K562 (cell line): ENCODE measurements at regions not wholly inside any gene's neighbourhood (a gene's known extent, or its start where the extent isn't known, plus 50 kb on each side); places are given as distances from the start of the nearest gene placed in this dataset.

Source experiments
- ATAC-seq: fragments of 200-7000 bp; cut with Tn5 transposase; 3 replicates; pipeline ENCODE4 v1.9.1; 2020; ENCODE audit warnings: moderate library complexity
- BruUV-seq: library from RNA; stranded (reverse); fragments of 400-500 nt; replicated peaks from 2 replicates; lab custom pipeline; 2021; lab: Mats Ljungman, UMichigan
- CTCF ChIA-PET: fragments of 300-600 bp; formaldehyde crosslinking; extraction: SDS; loops from one replicate; lab custom pipeline; 2021; ENCODE audit warnings: low intra/inter-chr PET ratio; lab: Yijun Ruan, JAX
- POLR2A ChIA-PET: fragments of 300-600, 350-650 bp; sonication (Branson Sonifier 250); formaldehyde crosslinking; extraction: SDS; loops from one replicate; lab custom pipeline; 2021; ENCODE audit warnings: antibody characterized with exemption, inconsistent platforms; lab: Yijun Ruan, JAX
- DNase-seq, 4 experiments: peaks; one replicate each; pipeline versions ENCODE4 v3.0.0 to v3.0.0-alpha.2; 2011 to 2018; ENCODE audit warnings: low spot score in 3 of 4, mixed read lengths in 3 of 4; ENCODE audit errors: extremely low read depth in 1 of 4
- FAIRE-seq: peaks from 2 replicates; lab custom pipeline; 2011; peaks lifted over from hg19 to GRCh38; lab: Jason Lieb, UNC
- H2AFZ ChIP-seq: 2 replicates; pipeline ENCODE4 v1.6.0; 2011; ENCODE audit warnings: low read depth, low read length, control low read depth, inconsistent platforms
- H3K27ac ChIP-seq: fragments of 200-600 bp; 3 replicates; pipeline ENCODE4 v1.8.0; 2011; ENCODE audit warnings: low read depth, mild to moderate bottlenecking, control low read depth, inconsistent platforms, low read length, moderate library complexity, mixed read lengths; ENCODE audit errors: extremely low read depth
- H3K27me3 ChIP-seq, 2 experiments: fragments of 300-600 bp in 1 of 2; 2 replicates in 1 of 2; 3 replicates in 1 of 2; pipeline versions ENCODE4 v1.6.0 to v1.8.0; 2011; ENCODE audit warnings: inconsistent platforms in 2 of 2, low read length in 2 of 2, mild to moderate bottlenecking in 1 of 2, mixed read lengths in 1 of 2, moderate library complexity in 1 of 2; ENCODE audit not compliant: control insufficient read depth in 2 of 2, insufficient read depth in 2 of 2
- H3K36me3 ChIP-seq: fragments of 300-600 bp; 3 replicates; pipeline ENCODE4 v1.8.0; 2011; ENCODE audit warnings: mild to moderate bottlenecking, low read length, inconsistent platforms; ENCODE audit not compliant: control insufficient read depth, insufficient read depth
- H3K4me1 ChIP-seq, 2 experiments: fragments of 200-600 bp in 1 of 2; replicated peaks in 1 of 2; 2 replicates in 1 of 2; 3 replicates in 1 of 2; pipeline versions ENCODE4 v1.5.1 to v1.8.0; 2011; ENCODE audit warnings: inconsistent platforms in 2 of 2, low read length in 2 of 2, mild to moderate bottlenecking in 1 of 2, mixed read lengths in 1 of 2, moderate library complexity in 1 of 2; ENCODE audit not compliant: control insufficient read depth in 2 of 2, insufficient read depth in 2 of 2
- H3K4me2 ChIP-seq: 2 replicates; pipeline ENCODE4 v1.6.1; 2011; ENCODE audit warnings: low read length, control low read depth, inconsistent platforms, mixed read lengths; ENCODE audit not compliant: insufficient read depth
- H3K4me3 ChIP-seq: fragments of 200-600 bp; sonication (generic), shearing (Covaris generic); 2 replicates; pipeline ENCODE4 v1.5.1; 2016; ENCODE audit warnings: control low read depth, inconsistent platforms
- H3K79me2 ChIP-seq: fragments of 200-600 bp; 3 replicates; pipeline ENCODE4 v1.8.0; 2011; ENCODE audit warnings: low read length, inconsistent platforms; ENCODE audit not compliant: control insufficient read depth, insufficient read depth
- H3K9ac ChIP-seq, 2 experiments: 2 replicates each; pipeline versions ENCODE4 v1.6.0 to v1.6.1; 2011; ENCODE audit warnings: low read depth in 2 of 2, low read length in 2 of 2, control low read depth in 1 of 2, inconsistent platforms in 1 of 2, mild to moderate bottlenecking in 1 of 2, mixed read lengths in 1 of 2; ENCODE audit not compliant: insufficient read depth in 1 of 2
- H3K9me1 ChIP-seq: one replicate; pipeline ENCODE4 v1.6.0; 2011; ENCODE audit warnings: inconsistent platforms, mild to moderate bottlenecking, low read length, moderate library complexity; ENCODE audit not compliant: control insufficient read depth, insufficient read depth
- H3K9me3 ChIP-seq: replicated peaks from 2 replicates; pipeline ENCODE4 v1.5.1; 2011; ENCODE audit warnings: low read depth, low read length, inconsistent platforms; ENCODE audit not compliant: control insufficient read depth, insufficient read depth
- H4K20me1 ChIP-seq: replicated peaks from 2 replicates; pipeline ENCODE4 v1.6.1; 2011; ENCODE audit warnings: low read length, inconsistent platforms, mixed read lengths; ENCODE audit not compliant: control insufficient read depth, insufficient read depth
- ARID1B ChIP-seq: fragments of 450-650 bp; IDR thresholded peaks from 2 replicates; pipeline ENCODE4 v1.6.1; 2016; ENCODE audit warnings: antibody characterized with exemption, mild to moderate bottlenecking, inconsistent platforms
- BRD9 ChIP-seq: fragments of 450-650 bp; IDR thresholded peaks from 2 replicates; pipeline ENCODE4 v1.6.1; 2018; ENCODE audit warnings: low read depth; ENCODE audit not compliant: partially characterized antibody
- CBFA2T3 ChIP-seq: fragments of 450-650 bp; IDR thresholded peaks from 2 replicates; pipeline ENCODE4 v1.6.1; 2017
- CBX1 ChIP-seq: sonication (generic); IDR thresholded peaks from 2 replicates; pipeline ENCODE4 v1.6.1; 2016; ENCODE audit warnings: antibody characterized with exemption, low read depth, mild to moderate bottlenecking
- FOXK2 ChIP-seq, 2 experiments: fragments of 450-650 bp; IDR thresholded peaks in 1 of 2; conservative IDR thresholded peaks in 1 of 2; 2 replicates each; pipeline ENCODE4 v1.6.1; 2016; ENCODE audit warnings: low read depth in 2 of 2, mild to moderate bottlenecking in 1 of 2
- KAT7 ChIP-seq: sonication (generic); formaldehyde crosslinking; IDR thresholded peaks from 2 replicates; pipeline ENCODE4 v1.8.0; 2022; ENCODE audit warnings: missing genetic modification reagents, mild to moderate bottlenecking, borderline replicate concordance
- NUFIP1 ChIP-seq: fragments of 450-650 bp; IDR thresholded peaks from 2 replicates; pipeline ENCODE4 v1.6.1; 2018; ENCODE audit not compliant: partially characterized antibody
- RHOXF2B ChIP-seq: fragments of 250-450 bp; sonication (Bioruptor Pico); conservative IDR thresholded peaks from 2 replicates; pipeline ENCODE4 v1.5.1; 2021
- SP2 ChIP-seq: IDR thresholded peaks from 2 replicates; pipeline ENCODE4 v1.6.1; 2011; ENCODE audit warnings: mild to moderate bottlenecking, low read depth, low read length, moderate library complexity; ENCODE audit not compliant: poor library complexity, severe bottlenecking; ENCODE audit errors: extremely low read depth
- XRCC3 ChIP-seq: fragments of 450-650 bp; IDR thresholded peaks from 2 replicates; pipeline ENCODE4 v1.6.1; 2017; ENCODE audit warnings: mild to moderate bottlenecking, moderate library complexity
- ZNF354B ChIP-seq: fragments of 250-450 bp; sonication (Bioruptor Pico); IDR thresholded peaks from 2 replicates; pipeline ENCODE4 v1.4.0; 2020
- ZNF583 ChIP-seq: fragments of 250-450 bp; sonication (Bioruptor Pico); IDR thresholded peaks from 2 replicates; pipeline ENCODE4 v1.4.0; 2020
- ZNF586 ChIP-seq: fragments of 450-650 bp; formaldehyde crosslinking; conservative IDR thresholded peaks from 2 replicates; pipeline ENCODE4 v1.4.0; 2020; ENCODE audit warnings: mild to moderate bottlenecking, moderate library complexity
- in situ Hi-C: fragments of 300-500 bp; cut with MboI; formaldehyde crosslinking; loops from 4 replicates; pipeline ENCODE4 v1.15.0; 2018; ENCODE audit warnings: inconsistent platforms, mixed read lengths
- intact Hi-C: fragments of 100-400 bp; cut with micrococcal nuclease; formaldehyde crosslinking; loops from 2 replicates; pipeline ENCODE4 v1.14.2; 2022
- TF ChIP-seq, protein P1 (sequence below): fragments of 250-450 bp; sonication (Bioruptor Pico); IDR thresholded peaks from 2 replicates; pipeline ENCODE4 v1.8.0; 2022; ENCODE audit warnings: moderate library complexity, mild to moderate bottlenecking, inconsistent platforms

- Histone ChIP-seq H2AFZ (no peak overlapping the region), H3K9me3 (no peaks in the 10 kb centered on the region), H3K4me3 (no peak overlapping the region), H3K36me3 (no peaks in the 10 kb centered on the region), H3K27ac (no peak overlapping the region), H3K27me3 (no peaks in the 10 kb centered on the region), H3K4me2 (no peak overlapping the region), H3K9ac (no peak overlapping the region), H3K9me1 (no peaks in the 10 kb centered on the region), H3K4me1 (peaks cover 16 to 30% of the 10 kb centered on the region in 2 experiments; a peak in 4 of 5 replicates), H4K20me1 (no peaks in the 10 kb centered on the region), H3K79me2 (no peaks in the 10 kb centered on the region)
- TF ChIP-seq ZNF586 (no peak), CBX1 (no peak), SP2 (no peak), FOXK2 (conservative IDR thresholded peaks at IDR 0.05 in 1 of 2, IDR thresholded peaks at IDR 0.05 in 1 of 2; ENCODE audit: low read depth in 2 of 2) (0 out of 4 replicates have a peak, but pooled peaks of 1 of the 2 experiments have one; percentile 33), NUFIP1 (no peak), CBFA2T3 (peak; percentile 35; the same call in 1 of the 2 replicates), ARID1B (peak; percentile 48; the same call in 1 of the 2 replicates), ZNF354B (CRISPR knock-in tag) (no peak), ZNF583 (CRISPR knock-in tag) (no peak), BRD9 (no peak), XRCC3 (no peak), KAT7 (no peak), RHOXF2B (CRISPR knock-in tag) (no peak)
- TF ChIP-seq, protein P1, sequence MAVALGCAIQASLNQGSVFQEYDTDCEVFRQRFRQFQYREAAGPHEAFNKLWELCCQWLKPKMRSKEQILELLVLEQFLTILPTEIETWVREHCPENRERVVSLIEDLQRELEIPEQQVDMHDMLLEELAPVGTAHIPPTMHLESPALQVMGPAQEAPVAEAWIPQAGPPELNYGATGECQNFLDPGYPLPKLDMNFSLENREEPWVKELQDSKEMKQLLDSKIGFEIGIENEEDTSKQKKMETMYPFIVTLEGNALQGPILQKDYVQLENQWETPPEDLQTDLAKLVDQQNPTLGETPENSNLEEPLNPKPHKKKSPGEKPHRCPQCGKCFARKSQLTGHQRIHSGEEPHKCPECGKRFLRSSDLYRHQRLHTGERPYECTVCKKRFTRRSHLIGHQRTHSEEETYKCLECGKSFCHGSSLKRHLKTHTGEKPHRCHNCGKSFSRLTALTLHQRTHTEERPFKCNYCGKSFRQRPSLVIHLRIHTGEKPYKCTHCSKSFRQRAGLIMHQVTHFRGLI (CRISPR knock-in tag), result no peak
- ATAC-seq, result no peak
- POLR2A ChIA-PET, result interaction anchor here (0.9 to 1.6 kb wide), 3 partner anchors 11 to 139 kb away, joined by 4 to 6 read pairs (median 5); no protein-coding TSS in a partner anchor
- FAIRE-seq, result no peak
- no peak for DNase-seq
- no TSS peak for BruUV-seq
- in situ Hi-C loops, result no loop called here
- intact Hi-C loops, result no loop called here
- CTCF ChIA-PET, result no interaction called here
Observed at GRCh38 chr1:91589437-91589836, 88.8 kb downstream of the CDC7 start.
